SK-N-SH treated with all-trans-retinoic acid at 6 μM for 48 hours (cell line): ENCODE measurements at regions not wholly inside any gene's neighbourhood (a gene's known extent, or its start where the extent isn't known, plus 50 kb on each side); places are given as distances from the start of the nearest gene placed in this dataset.

ENCODE experiments used
- ARNTL ChIP-seq: fragments of 450-650 bp; formaldehyde crosslinking; IDR thresholded peaks from 2 replicates; pipeline ENCODE4 v1.5.0; 2020; ENCODE audit warnings: low read depth, mild to moderate bottlenecking, moderate library complexity, borderline replicate concordance
- CSDC2 ChIP-seq: fragments of 250-450 bp; sonication (Bioruptor Pico); IDR thresholded peaks from 2 replicates; pipeline ENCODE4 v1.5.0; 2020; ENCODE audit warnings: mild to moderate bottlenecking, moderate library complexity
- ESRRG ChIP-seq: fragments of 250-450 bp; sonication (Bioruptor Pico); IDR thresholded peaks from 2 replicates; pipeline ENCODE4 v1.6.1; 2021; ENCODE audit warnings: mild to moderate bottlenecking
- GLIS3 ChIP-seq: fragments of 250-450 bp; sonication (Bioruptor Pico); IDR thresholded peaks from 2 replicates; pipeline ENCODE4 v1.5.0; 2020; ENCODE audit warnings: mild to moderate bottlenecking, moderate library complexity
- OSR1 ChIP-seq: fragments of 250-450 bp; sonication (Bioruptor Pico); IDR thresholded peaks from 2 replicates; pipeline ENCODE4 v1.8.0; 2022; ENCODE audit warnings: moderate library complexity, mild to moderate bottlenecking, inconsistent platforms
- SNAI2 ChIP-seq: fragments of 250-450 bp; sonication (Bioruptor Pico); IDR thresholded peaks from 2 replicates; pipeline ENCODE4 v1.5.0; 2020; ENCODE audit warnings: mild to moderate bottlenecking, moderate library complexity
- TOX ChIP-seq: fragments of 250-450 bp; sonication (Bioruptor Pico); IDR thresholded peaks from 2 replicates; pipeline ENCODE4 v1.8.0; 2021; ENCODE audit warnings: mild to moderate bottlenecking, moderate library complexity, borderline replicate concordance
- ZFP3 ChIP-seq: fragments of 250-450 bp; sonication (Bioruptor Pico); IDR thresholded peaks from 2 replicates; pipeline ENCODE4 v1.5.0; 2020; ENCODE audit warnings: mild to moderate bottlenecking, moderate library complexity
- ZFP30 ChIP-seq: fragments of 450-650 bp; formaldehyde crosslinking; IDR thresholded peaks from 2 replicates; pipeline ENCODE4 v1.5.0; 2022; ENCODE audit warnings: mild to moderate bottlenecking, moderate library complexity
- ZNF8 ChIP-seq: fragments of 450-650 bp; formaldehyde crosslinking; IDR thresholded peaks from 2 replicates; pipeline ENCODE4 v1.5.0; 2020; ENCODE audit warnings: mild to moderate bottlenecking, moderate library complexity
- TF ChIP-seq, protein P1 (sequence below): fragments of 250-450 bp; sonication (Bioruptor Pico); IDR thresholded peaks from 2 replicates; pipeline ENCODE4 v1.8.0; 2020; ENCODE audit warnings: mild to moderate bottlenecking, moderate library complexity, borderline replicate concordance
- TF ChIP-seq, protein P2 (sequence below): fragments of 250-450 bp; sonication (Bioruptor Pico); IDR thresholded peaks from 2 replicates; pipeline ENCODE4 v1.5.1; 2020; ENCODE audit warnings: low read depth, mild to moderate bottlenecking, moderate library complexity
- TF ChIP-seq, protein P3 (sequence below): fragments of 250-450 bp; sonication (Bioruptor Pico); IDR thresholded peaks from 2 replicates; pipeline ENCODE4 v1.5.0; 2020; ENCODE audit warnings: mild to moderate bottlenecking, moderate library complexity

DNA sequence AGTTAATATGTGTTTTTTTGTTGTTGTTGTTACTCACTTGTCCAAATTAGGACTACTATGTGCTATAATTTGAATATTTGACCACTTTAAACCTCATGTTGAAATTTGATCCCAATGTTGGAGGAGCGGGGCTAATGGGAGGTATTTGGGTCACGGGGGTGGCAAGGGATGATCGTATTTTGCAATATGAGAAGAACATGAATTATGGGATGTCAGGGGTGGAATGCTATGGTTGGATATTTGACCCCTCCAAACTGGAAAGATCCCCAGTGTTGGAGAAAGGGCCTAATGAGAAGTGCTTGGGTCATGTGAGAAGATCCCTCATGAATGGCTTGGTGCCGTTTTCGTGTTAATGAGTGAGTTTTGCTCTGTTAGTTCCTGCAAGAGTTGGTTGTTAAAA is 119.8 kb downstream of the NUDT12 start:
- TF ChIP-seq ZNF8 (CRISPR knock-in tag): no peak
- TF ChIP-seq ARNTL: no peak
- TF ChIP-seq, protein P1, sequence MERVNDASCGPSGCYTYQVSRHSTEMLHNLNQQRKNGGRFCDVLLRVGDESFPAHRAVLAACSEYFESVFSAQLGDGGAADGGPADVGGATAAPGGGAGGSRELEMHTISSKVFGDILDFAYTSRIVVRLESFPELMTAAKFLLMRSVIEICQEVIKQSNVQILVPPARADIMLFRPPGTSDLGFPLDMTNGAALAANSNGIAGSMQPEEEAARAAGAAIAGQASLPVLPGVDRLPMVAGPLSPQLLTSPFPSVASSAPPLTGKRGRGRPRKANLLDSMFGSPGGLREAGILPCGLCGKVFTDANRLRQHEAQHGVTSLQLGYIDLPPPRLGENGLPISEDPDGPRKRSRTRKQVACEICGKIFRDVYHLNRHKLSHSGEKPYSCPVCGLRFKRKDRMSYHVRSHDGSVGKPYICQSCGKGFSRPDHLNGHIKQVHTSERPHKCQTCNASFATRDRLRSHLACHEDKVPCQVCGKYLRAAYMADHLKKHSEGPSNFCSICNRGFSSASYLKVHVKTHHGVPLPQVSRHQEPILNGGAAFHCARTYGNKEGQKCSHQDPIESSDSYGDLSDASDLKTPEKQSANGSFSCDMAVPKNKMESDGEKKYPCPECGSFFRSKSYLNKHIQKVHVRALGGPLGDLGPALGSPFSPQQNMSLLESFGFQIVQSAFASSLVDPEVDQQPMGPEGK (CRISPR knock-in tag): no peak
- TF ChIP-seq ZFP3 (CRISPR knock-in tag): no peak
- no peak for TF ChIP-seq SNAI2
- no peak for TF ChIP-seq ZFP30 (CRISPR knock-in tag)
- TF ChIP-seq, protein P2, sequence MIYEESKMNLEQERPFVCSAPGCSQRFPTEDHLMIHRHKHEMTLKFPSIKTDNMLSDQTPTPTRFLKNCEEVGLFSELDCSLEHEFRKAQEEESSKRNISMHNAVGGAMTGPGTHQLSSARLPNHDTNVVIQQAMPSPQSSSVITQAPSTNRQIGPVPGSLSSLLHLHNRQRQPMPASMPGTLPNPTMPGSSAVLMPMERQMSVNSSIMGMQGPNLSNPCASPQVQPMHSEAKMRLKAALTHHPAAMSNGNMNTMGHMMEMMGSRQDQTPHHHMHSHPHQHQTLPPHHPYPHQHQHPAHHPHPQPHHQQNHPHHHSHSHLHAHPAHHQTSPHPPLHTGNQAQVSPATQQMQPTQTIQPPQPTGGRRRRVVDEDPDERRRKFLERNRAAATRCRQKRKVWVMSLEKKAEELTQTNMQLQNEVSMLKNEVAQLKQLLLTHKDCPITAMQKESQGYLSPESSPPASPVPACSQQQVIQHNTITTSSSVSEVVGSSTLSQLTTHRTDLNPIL (CRISPR knock-in tag): no peak
- no peak for TF ChIP-seq ESRRG
- TF ChIP-seq, protein P3, sequence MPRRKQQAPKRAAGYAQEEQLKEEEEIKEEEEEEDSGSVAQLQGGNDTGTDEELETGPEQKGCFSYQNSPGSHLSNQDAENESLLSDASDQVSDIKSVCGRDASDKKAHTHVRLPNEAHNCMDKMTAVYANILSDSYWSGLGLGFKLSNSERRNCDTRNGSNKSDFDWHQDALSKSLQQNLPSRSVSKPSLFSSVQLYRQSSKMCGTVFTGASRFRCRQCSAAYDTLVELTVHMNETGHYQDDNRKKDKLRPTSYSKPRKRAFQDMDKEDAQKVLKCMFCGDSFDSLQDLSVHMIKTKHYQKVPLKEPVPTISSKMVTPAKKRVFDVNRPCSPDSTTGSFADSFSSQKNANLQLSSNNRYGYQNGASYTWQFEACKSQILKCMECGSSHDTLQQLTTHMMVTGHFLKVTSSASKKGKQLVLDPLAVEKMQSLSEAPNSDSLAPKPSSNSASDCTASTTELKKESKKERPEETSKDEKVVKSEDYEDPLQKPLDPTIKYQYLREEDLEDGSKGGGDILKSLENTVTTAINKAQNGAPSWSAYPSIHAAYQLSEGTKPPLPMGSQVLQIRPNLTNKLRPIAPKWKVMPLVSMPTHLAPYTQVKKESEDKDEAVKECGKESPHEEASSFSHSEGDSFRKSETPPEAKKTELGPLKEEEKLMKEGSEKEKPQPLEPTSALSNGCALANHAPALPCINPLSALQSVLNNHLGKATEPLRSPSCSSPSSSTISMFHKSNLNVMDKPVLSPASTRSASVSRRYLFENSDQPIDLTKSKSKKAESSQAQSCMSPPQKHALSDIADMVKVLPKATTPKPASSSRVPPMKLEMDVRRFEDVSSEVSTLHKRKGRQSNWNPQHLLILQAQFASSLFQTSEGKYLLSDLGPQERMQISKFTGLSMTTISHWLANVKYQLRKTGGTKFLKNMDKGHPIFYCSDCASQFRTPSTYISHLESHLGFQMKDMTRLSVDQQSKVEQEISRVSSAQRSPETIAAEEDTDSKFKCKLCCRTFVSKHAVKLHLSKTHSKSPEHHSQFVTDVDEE: no peak
- no peak for TF ChIP-seq OSR1 (CRISPR knock-in tag)
- TF ChIP-seq TOX (CRISPR knock-in tag): no peak
- no peak for TF ChIP-seq CSDC2
- TF ChIP-seq GLIS3 (CRISPR knock-in tag): no peak
